GM13976 (cell line): ENCODE measurements at regions not wholly inside any gene's neighbourhood (a gene's known extent, or its start where the extent isn't known, plus 50 kb on each side); places are given as distances from the start of the nearest gene placed in this dataset.

Source experiments
- DNase-seq: peaks from one replicate; pipeline ENCODE4 v3.0.0; 2012; ENCODE audit warnings: low spot score
- CTCF ChIP-seq: IDR thresholded peaks from 2 replicates; pipeline ENCODE4 v1.5.1; 2012; ENCODE audit warnings: borderline replicate concordance, mild to moderate bottlenecking; ENCODE audit not compliant: insufficient read depth; ENCODE audit errors: extremely low read depth, missing control alignments, control extremely low read depth
- in situ Hi-C: fragments of 300-500 bp; cut with MboI; formaldehyde crosslinking; loops from one replicate; pipeline ENCODE4 v1.12.0; 2022; ENCODE audit warnings: low sequenced_read_pairs, mixed read lengths, inconsistent platforms; ENCODE audit not compliant: unreplicated experiment

GRCh38 chr5:40359093-40359492 is 320.6 kb upstream of the PTGER4 start:
- in situ Hi-C loops: no loop called here
- no peak for DNase-seq
- TF ChIP-seq CTCF: no peak

- no peak for TF ChIP-seq CTCF
- DNase-seq: no peak
- in situ Hi-C loops: no loop called here
These were observed 323.5 kb upstream of the PTGER4 start for GRCh38 chr5:40356248-40356647.

GRCh38 chr5:40355846-40356245 is 323.9 kb upstream of the PTGER4 start:
- DNase-seq: no peak
- in situ Hi-C loops: no loop called here
- no peak for TF ChIP-seq CTCF

GRCh38 chr5:40355181-40355580 is 324.5 kb upstream of the PTGER4 start:
- no peak for DNase-seq
- in situ Hi-C loops: no loop called here
- TF ChIP-seq CTCF: no peak

- no peak for DNase-seq
- no peak for TF ChIP-seq CTCF
- in situ Hi-C loops: no loop called here
These were observed 325.5 kb upstream of the PTGER4 start for GRCh38 chr5:40354171-40354570.

- in situ Hi-C loops: no loop called here
- no peak for TF ChIP-seq CTCF
- no peak for DNase-seq
These were observed 326.3 kb upstream of the PTGER4 start for GRCh38 chr5:40353442-40353841.
